GM19025 (cell line): ENCODE measurements at regions not wholly inside any gene's neighbourhood (a gene's known extent, or its start where the extent isn't known, plus 50 kb on each side); places are given as distances from the start of the nearest gene placed in this dataset.
"Not testable (repeated sequence)": the region's sequence is repeated elsewhere in the genome, so short reads cannot be mapped to it uniquely, and the experiment has no call there.

Source experiments
- ATAC-seq: cut with Tn5 transposase; IDR thresholded peaks from one replicate; pipeline ENCODE4 v1.9.1; 2021; ENCODE audit warnings: mild to moderate bottlenecking, low read depth, moderate library complexity; ENCODE audit not compliant: unreplicated experiment

GRCh38 chr7:32694182-32694581, 197.4 kb downstream of the KBTBD2 start:
- no peak for ATAC-seq

GRCh38 chr7:32691965-32692815, 196.9 kb downstream of the AVL9 start:
- peak; percentile 64 for ATAC-seq

DNA sequence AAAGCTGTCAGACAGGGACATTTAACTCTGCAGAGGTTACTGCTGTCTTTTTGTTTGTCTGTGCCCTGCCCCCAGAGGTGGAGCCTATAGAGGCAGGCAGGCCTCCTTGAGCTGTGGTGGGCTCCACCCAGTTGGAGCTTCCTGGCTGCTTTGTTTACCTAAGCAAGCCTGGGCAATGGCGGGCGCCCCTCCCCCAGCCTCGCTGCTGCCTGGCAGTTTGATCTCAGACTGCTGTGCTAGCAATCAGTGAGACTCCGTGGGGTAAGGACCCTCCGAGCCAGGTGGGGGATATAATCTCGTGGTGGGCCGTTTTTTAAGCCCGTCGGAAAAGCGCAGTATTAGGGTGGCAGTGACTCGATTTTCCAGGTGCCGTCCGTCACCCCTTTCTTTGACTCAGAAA, 192.8 kb downstream of the AVL9 start:
- not testable (repeated sequence) for ATAC-seq

DNA sequence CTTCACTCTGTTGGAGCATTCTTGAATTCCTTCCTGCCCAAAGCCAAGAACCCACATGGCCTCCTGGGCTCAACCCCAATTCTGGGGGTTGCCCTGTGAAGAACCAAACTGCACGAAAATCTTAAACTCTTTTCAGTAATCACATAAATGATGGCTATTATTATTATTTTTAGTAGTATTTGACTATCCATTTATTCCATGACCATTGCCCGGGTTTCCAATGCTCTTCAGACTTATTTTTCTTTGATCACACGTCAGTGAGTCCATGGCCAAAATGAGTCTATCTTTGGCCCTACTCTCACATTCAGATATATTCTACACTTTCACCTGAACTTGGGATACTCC, 185.9 kb downstream of the AVL9 start:
- no peak for ATAC-seq

DNA sequence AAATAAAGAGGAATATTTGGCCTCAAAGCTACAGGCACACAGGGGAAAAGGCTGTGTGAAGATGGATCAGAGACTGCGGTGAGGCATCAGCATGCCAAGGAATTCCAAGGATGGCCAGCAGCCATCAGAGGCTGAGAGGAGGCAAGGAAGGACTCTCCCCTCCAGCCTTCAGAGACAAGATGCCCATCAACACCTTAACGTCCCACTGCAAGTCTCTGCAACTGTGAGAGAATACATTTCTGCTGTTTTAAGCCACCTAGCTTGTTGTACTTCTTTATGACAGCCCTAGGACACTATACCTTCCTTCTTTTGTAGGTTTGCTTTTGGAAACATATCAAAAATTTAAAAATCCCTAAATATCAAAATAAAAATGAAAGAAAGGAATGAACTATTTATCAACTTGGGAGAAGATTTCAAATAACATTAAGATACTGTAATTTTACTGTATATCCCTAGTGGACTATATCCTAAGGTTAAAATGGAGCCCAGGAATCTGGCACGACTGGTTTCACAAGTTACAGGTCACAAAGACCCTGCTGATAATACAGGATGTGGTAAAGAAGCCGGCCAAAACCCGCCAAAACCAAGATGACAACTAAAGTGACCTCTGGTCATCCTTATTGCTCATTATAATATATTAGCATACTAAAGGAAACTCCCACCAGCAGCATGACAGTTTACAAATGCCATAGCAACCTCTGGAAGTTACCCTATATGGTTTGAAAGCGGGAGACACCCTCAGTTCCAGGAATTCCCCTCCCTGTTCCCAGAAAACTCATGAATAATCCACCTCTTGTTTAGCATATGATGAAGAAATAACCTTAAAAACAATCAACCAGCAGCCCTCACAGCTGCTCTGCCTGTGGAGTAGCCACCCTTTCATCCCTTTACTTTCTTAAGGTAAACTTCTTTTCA, 185.2 kb downstream of the AVL9 start:
- ATAC-seq = no peak

DNA sequence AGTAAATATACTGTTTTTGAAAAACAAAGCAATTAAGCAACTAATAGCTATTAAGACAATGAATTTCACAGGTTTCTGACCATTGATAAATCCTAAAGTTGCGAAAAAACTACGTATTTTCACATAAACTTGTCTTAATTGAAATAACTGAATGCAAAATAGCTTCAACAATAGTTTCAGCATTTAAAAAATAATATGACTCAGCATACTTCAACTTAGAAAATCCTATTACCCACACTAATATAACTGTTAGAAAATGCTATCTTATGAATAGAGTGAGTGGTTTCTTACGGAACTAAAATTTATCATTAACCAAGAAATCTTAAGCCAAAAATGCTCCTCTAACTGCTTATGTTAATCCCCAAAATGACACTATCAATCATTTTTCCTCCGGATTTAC, 183.9 kb downstream of the AVL9 start:
- ATAC-seq = no peak

DNA sequence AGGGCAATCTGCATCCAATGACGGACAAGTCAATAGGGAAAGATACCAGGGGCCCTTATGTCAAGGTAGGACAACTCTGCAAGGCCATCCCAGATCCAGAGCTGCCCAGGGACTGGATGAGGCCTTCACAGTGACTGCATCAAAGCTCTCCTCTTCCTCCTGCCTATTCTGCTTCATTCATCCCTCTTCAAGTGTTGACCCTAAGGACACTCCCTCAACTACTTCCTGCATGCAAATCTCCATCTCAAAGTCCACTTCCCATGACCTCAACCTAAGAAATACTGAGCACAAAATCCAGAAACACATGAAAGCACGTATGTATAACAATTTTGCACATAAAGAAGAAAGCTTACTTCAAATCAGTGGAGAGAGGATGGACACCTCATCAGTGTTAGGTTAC, 182.3 kb downstream of the AVL9 start:
- no peak for ATAC-seq

- no peak for ATAC-seq
Measured at GRCh38 chr7:32676249-32676941, 181.1 kb downstream of the AVL9 start.

GRCh38 chr7:32673275-32673983, 178.1 kb downstream of the AVL9 start:
- no peak for ATAC-seq

- no peak for ATAC-seq
Measured at GRCh38 chr7:32670110-32671025, 175.1 kb downstream of the AVL9 start.

- peak; percentile 54 for ATAC-seq
Measured at GRCh38 chr7:32669173-32669870, 174.0 kb downstream of the AVL9 start.

GRCh38 chr7:32668387-32669097, 173.3 kb downstream of the AVL9 start:
- not testable (repeated sequence) for ATAC-seq

GRCh38 chr7:32667586-32667985, 172.3 kb downstream of the AVL9 start:
- not testable (repeated sequence) for ATAC-seq

- not testable (repeated sequence) for ATAC-seq
Measured at GRCh38 chr7:32663805-32664211, 168.5 kb downstream of the AVL9 start.

DNA sequence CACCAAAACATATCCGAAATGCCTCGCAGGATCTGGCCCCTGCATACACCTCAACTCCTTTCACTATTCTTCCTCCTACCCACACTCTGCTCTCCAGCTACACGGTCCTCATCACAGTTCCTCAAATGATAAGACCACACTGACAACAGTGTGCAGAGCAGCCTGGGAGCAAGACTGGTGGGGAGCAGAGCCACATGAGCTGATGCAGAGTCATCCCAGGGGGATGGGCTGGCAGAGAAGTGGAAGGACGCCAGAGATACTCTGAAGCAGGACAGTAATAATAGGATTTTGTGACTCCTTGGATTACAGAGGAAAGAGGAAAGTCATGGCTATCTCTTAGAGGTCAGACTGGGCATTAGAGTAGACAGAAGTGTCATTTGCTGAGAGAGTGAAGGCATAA, 167.2 kb downstream of the AVL9 start:
- not testable (repeated sequence) for ATAC-seq

DNA sequence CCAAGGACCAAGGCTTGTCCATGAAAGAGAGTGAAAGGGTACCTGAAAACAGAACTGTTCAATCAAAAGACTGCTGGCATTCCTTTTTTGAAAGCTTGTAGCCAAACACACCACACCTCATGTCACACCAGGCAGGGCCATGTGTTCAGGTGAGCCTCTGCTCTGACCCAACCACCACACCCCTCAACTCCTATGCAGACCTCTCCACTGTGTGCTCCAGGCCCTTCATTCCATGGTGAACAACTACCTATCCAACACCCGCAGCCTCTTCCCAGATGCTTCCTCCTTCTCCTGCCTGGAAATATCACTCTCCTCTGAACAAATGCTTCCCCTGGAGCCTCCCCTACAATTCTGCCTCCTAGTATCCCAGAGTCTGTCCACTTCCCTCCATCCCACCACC, 166.6 kb downstream of the AVL9 start:
- ATAC-seq = no peak

DNA sequence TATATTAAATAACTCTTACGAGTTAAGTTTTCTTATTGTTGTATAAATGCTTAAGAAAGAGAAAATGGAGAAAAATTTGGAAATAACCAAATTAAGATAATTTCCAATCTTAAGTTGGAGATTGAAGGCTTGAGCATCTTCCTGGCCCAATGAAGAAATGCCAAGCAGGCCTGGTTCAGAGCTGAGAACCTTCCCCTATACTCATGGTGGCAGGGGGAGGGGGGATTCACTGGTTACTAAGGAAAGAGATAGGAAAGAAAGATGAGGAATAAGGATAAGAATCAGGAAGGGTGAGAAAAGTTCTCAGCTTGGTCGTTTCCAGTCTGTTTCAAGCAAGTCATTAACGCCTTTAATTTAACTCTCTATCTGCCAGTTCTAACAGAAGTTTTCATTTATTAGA, 166.2 kb downstream of the AVL9 start:
- ATAC-seq = no peak

DNA sequence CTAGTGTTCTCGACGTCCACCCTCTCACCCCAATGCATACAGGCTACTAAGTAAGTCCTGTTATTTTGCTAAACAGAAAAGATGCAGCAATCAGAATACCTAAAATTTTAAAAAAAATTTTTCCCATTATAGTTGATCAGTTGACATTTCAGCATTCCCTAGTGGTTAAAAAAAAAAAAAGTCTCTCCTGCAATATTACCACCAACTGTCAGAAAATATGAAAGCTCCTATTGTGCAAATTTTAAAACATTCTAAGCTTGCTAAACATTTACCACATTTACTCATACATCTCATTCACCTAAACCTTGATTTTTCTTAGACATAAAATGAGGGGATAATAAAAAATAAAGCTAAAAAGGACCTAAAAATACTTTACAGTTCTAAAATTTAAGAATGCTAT, 165.6 kb downstream of the AVL9 start:
- ATAC-seq = no peak
